ENCODE measurements at regions not wholly inside any gene's neighbourhood (a gene's known extent, or its start where the extent isn't known, plus 50 kb on each side); places are given as distances from the start of the nearest gene placed in this dataset.

DNA sequence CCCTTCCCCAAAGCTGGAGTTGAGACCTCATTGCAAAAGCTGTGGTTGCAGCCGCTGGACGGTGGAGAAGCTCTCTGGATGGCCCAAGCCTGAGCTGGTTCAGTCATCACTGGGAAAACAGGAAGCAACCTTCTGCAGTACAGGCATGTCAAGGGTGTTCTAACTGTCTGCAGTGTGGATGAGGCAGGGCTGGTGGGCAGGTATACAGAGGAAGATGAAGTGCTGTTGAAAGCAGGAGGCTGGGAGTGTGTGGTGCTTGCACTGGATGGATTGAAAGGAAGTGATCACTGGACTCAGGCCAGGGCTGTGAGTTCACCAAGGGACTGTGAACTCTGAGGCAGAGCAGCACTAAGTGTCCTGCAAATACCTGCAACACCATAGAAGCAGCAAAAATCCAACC lies 89.0 kb upstream of the NOX3 start:
- CTCF ChIA-PET: no interaction called here
- no peak for ATAC-seq (ENCODE audit: low read depth)
- H4K5ac ChIP-seq (ENCODE audit: low read depth, low read length): peak overlapping the region; percentile 64; the same call in 1 of the 2 replicates
- DNase-seq: no peak
- no TSS peak for BruUV-seq (replicated peaks)
- H3K56ac ChIP-seq (ENCODE audit: extremely low read depth, insufficient read depth, low read length): no peak overlapping the region
- POLR2A ChIA-PET (ENCODE audit: unreplicated experiment): no interaction called here
- H2AK9ac ChIP-seq (replicated peaks; ENCODE audit: low read depth, low read length, poor library complexity): no peak overlapping the region
- H3K14ac ChIP-seq (replicated peaks; ENCODE audit: low read depth, low read length): no peak overlapping the region
- H3K36me3 ChIP-seq (ENCODE audit: control insufficient read depth, insufficient read depth, low read length): no peaks in the 10 kb centered on the region
- no peak overlapping the region for H3K4me2 ChIP-seq (ENCODE audit: low read depth, low read length)
- no peak overlapping the region; the same call in 1 of the 2 replicates for H4K91ac ChIP-seq (ENCODE audit: insufficient read depth, low read depth, low read length)
- peak overlapping the region; percentile 68; the same call in 1 of the 2 replicates for H3K18ac ChIP-seq (ENCODE audit: low read depth, low read length)
- H2BK20ac ChIP-seq (ENCODE audit: low read depth, low read length): no peak overlapping the region
- H3K23ac ChIP-seq (ENCODE audit: low read depth, low read length): no peak overlapping the region
- no peak overlapping the region for H3K4ac ChIP-seq (ENCODE audit: low read depth, low read length)
- H3K79me1 ChIP-seq (ENCODE audit: low read depth in 1 of 2, low read length in 2 of 2): no peaks in the 10 kb centered on the region
- no peak overlapping the region for H3K9ac ChIP-seq (ENCODE audit: low read depth, low read length)
- no peak overlapping the region for H3K27ac ChIP-seq (ENCODE audit: insufficient read depth, low read length)
- H3K4me3 ChIP-seq (ENCODE audit: insufficient read depth, low read depth, low read length): no peak overlapping the region
- H3K27me3 ChIP-seq (ENCODE audit: control insufficient read depth, insufficient read depth, low read length): no peaks in the 10 kb centered on the region
- no peak overlapping the region for H2BK15ac ChIP-seq (ENCODE audit: low read depth, low read length)
- no peak overlapping the region for H2BK120ac ChIP-seq (ENCODE audit: low read depth, low read length)
- intact Hi-C loops (cut with micrococcal nuclease): no loop called here
- no peaks in the 10 kb centered on the region; the same call in 1 of the 2 replicates for H3K4me1 ChIP-seq (ENCODE audit: control insufficient read depth, insufficient read depth, low read length)
- TF ChIP-seq BHLHE40 (IDR thresholded peaks at IDR 0.05; ENCODE audit: low read depth, low read length): no peak
- TF ChIP-seq RAD21 (IDR thresholded peaks at IDR 0.05; ENCODE audit: low read length): no peak
- TF ChIP-seq RCOR1 (IDR thresholded peaks at IDR 0.05; ENCODE audit: insufficient replicate concordance, low read length): no peak
- TF ChIP-seq FOS (IDR thresholded peaks at IDR 0.05; ENCODE audit: low read depth, low read length): no peak
- no peak for TF ChIP-seq POLR2A (IDR thresholded peaks at IDR 0.05; ENCODE audit: low read depth, low read length)
- no peak for TF ChIP-seq NFE2L2 (IDR thresholded peaks at IDR 0.05; ENCODE audit: low read depth, low read length)
- TF ChIP-seq, protein P1, sequence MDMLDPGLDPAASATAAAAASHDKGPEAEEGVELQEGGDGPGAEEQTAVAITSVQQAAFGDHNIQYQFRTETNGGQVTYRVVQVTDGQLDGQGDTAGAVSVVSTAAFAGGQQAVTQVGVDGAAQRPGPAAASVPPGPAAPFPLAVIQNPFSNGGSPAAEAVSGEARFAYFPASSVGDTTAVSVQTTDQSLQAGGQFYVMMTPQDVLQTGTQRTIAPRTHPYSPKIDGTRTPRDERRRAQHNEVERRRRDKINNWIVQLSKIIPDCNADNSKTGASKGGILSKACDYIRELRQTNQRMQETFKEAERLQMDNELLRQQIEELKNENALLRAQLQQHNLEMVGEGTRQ (IDR thresholded peaks at IDR 0.05; ENCODE audit: low read depth, low read length): no peak
- no peak for TF ChIP-seq MAFK (IDR thresholded peaks at IDR 0.05; ENCODE audit: low read depth, low read length)
- no peak for TF ChIP-seq MXI1 (IDR thresholded peaks at IDR 0.05; ENCODE audit: borderline replicate concordance, low read depth, low read length)
- TF ChIP-seq SMC3 (IDR thresholded peaks at IDR 0.05; ENCODE audit: low read depth, low read length): no peak
- no peak for TF ChIP-seq CTCF (conservative IDR thresholded peaks at IDR 0.05; ENCODE audit: low read depth, low read length)
- TF ChIP-seq ELK1 (IDR thresholded peaks at IDR 0.05; ENCODE audit: borderline replicate concordance, low read depth, low read length): no peak
- dilution Hi-C loops (cut with HindIII; ENCODE audit: low sequenced_read_pairs, unreplicated experiment): no loop called here
- no peak overlapping the region for H2AK5ac ChIP-seq (ENCODE audit: low read depth, low read length)
- H4K20me1 ChIP-seq (ENCODE audit: insufficient read depth, low read length): no peaks in the 10 kb centered on the region
- H3K9me1 ChIP-seq (ENCODE audit: insufficient read depth, low read length): no peaks in the 10 kb centered on the region
- no CpG with 5 or more reads among the region's 2 CpGs for WGBS, 2 experiments (ENCODE audit: extremely low coverage in 2 of 2, insufficient read length in 1 of 2)
- H2AFZ ChIP-seq (replicated peaks; ENCODE audit: low read length, poor library complexity): no peak overlapping the region
- H4K8ac ChIP-seq (ENCODE audit: low read depth in 2 of 2, low read length in 2 of 2): no peak overlapping the region
- H3K9me3 ChIP-seq (ENCODE audit: control insufficient read depth, insufficient read depth, low read length): no peaks in the 10 kb centered on the region
- in situ Hi-C loops (cut with MboI; ENCODE audit: low sequenced_read_pairs): no loop called here
- no peak overlapping the region for H2BK5ac ChIP-seq (ENCODE audit: low read depth, low read length, poor library complexity, severe bottlenecking)
